TTC549 (cell line): ENCODE measurements at regions not wholly inside any gene's neighbourhood (a gene's known extent, or its start where the extent isn't known, plus 50 kb on each side); places are given as distances from the start of the nearest gene placed in this dataset.
"Not testable (repeated sequence)": the region's sequence is repeated elsewhere in the genome, so short reads cannot be mapped to it uniquely, and the experiment has no call there.

Source experiments
- FAIRE-seq: peaks from 2 replicates; lab custom pipeline; 2012; peaks lifted over from hg19 to GRCh38; lab: Jason Lieb, UNC

GRCh38 chr3:94716326-94717018 is 653.6 kb downstream of the NSUN3 start:
- FAIRE-seq = no peak

- FAIRE-seq = no peak
Measured at GRCh38 chr3:94734206-94734605, 671.3 kb downstream of the NSUN3 start.

DNA sequence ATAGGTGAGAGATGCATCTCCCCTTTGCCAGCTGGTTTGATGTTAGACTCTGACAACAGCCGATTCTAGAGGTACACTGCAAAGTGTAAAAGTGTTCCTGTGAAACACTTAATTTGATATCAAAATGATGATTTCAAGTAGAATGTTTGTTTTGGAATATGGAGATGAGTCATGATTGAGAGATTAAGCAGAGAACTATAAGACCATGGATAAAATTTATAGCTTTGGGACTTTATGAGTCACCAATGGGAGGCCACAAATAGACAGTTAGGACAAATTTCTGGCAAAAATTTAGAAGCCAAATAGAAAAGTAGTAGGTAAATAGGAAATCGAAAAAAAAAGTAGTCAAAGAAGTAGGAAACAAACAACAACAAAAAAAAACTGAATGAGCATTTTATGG is 672.5 kb downstream of the NSUN3 start:
- no peak for FAIRE-seq

DNA sequence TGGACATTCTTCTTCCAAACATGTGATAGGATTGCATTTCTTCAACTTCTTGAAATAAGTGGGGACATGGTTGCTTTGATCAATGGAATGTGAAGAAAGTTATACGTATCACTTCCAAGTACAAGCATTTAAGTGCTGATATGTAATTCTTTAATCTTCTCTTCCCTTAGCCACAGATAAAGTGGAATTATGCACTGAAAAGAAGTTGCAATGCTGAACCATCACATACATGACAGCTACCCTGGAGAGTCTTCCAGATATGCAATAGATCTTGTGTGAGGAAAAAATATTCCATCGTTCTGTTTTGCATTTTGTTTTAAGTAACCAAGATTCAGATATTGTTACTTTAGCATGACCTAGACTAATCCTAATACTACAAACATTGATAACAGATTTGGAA is 674.3 kb downstream of the NSUN3 start:
- no peak for FAIRE-seq

- no peak for FAIRE-seq
Measured at GRCh38 chr3:94739420-94739819, 676.6 kb downstream of the NSUN3 start.

DNA sequence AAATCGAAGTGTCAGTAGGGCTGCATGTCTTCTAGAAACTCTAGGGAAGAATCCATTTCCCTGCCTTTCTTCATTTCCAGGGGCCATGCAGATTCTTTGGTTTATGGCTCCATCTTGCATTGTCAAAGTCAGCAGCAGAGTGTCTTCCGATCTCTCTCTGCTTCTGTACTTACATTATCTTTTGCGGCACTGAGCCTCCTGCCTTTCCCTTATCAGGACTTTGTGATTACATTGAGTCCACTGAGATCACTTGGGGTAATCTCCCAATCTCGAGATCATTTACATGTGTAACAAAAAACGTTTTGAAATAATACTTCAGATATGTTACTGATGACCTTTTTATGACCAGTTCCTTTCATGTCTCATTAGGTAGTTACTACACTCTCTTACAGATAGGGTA is 695.9 kb downstream of the NSUN3 start:
- FAIRE-seq = no peak

GRCh38 chr3:94772402-94772801 is 709.5 kb downstream of the NSUN3 start:
- FAIRE-seq = no peak

DNA sequence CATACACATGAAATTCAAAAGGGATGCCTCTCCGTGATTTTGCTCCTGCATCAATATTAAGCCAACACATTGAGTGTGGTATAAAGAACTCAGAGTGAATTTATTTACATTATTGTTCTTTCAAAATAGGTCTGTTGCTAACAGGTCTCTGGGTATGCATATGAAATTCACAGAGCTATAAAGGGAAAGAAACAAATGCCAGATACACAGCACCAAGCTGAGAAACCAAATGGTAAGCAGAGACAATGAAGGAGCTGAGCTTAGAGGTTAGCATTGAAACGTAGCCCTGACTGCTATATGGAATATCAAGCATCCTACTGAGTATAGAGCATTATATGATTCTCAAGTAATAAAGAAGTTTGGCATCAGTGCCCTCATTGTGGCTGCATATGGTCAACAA is 712.9 kb downstream of the NSUN3 start:
- no peak for FAIRE-seq

- FAIRE-seq = no peak
Measured at GRCh38 chr3:94776401-94776915, 713.6 kb downstream of the NSUN3 start.

GRCh38 chr3:94778289-94778688 is 715.4 kb downstream of the NSUN3 start:
- no peak for FAIRE-seq

DNA sequence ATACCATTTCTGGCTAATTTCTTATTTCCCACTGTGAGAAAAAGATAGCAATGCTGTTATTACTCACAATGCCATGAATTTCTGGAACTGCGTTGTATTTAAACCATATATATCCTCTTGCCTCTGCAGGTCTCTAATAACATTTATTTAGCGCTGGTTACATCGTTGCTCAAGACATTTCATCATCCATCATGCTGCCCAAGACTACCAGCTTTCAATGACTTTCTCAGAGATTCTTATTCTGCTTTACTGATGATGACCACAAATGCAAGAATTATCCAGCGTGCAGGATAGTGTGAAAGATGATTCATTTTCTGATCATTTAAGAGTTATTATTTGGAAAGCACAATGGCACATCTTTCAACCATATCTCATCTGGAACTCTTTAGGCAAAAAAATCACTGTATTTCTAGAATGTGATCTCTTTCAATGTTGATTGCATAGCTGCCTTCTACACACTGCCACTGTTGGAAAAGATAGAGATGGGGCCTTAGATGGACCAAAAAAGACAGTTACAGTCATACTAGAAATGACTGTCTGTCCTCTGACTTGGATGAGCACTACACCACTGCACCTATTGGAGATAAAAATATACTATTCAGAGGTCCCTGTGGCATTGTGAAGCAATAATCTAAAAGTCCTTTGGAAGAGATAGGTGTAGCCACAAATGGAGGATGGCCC is 716.1 kb downstream of the NSUN3 start:
- FAIRE-seq = no peak

DNA sequence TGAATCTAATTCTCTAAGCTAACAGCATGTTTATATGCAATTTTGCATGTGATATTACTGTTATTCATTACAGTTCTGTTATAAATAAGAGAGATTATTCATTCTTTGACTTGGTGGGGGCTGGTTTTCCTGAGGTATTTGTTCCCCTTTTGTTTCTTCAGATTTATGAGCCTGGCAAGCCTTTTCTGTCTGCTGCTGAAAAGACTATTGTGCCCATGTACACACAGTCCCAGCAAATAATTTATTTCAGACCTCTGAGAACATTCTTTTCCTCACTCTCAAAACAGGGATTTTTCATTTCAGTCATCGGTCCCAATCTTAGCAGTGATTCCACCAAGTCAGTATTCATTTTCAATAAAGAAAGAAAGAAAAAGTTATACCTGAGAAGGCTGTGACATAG is 716.8 kb downstream of the NSUN3 start:
- FAIRE-seq = no peak

DNA sequence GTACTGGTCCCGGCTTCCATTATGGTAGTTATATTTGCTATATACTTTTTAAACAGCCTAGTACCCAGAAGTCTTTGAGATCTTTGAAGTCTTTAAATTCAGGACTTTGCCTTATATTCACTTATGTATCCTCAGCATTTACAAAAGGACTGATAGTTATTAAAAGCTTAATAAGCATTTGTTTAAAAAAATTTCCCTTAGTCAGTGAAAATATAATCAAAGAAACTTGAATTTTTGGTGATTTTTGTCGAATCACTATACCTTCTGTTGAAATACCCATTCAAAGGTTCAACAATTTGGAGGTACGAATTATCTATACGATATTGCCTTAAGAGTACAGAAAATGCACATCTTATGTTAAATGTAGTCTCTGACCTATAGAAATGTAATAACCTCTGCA is 721.4 kb downstream of the NSUN3 start:
- FAIRE-seq = no peak

GRCh38 chr3:94787066-94787465 is 724.2 kb downstream of the NSUN3 start:
- no peak for FAIRE-seq

DNA sequence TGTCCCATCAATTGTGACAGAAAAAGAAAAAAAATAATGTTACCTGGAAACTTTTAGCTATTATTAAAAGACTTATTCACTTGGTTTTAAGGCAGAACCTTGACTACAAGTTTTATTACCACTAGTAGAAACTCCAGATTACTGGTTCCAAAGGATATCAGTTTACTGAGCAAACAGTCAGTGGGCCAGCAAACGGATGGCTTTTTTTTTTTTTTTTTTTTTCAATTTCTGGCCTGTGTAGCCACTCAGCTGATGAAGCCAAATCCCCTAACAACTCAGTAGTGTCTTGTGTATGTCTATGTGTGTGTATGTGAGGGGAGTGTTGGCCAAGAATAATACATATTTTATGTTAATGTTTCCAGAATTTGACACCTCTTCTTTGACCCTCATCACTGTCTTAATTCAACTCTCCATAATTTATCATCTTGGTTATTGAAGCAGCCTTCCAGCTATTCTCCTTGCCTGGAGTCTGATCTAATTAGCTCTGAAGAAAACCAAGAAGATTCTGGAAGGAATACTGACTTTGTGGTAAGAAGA is 724.9 kb downstream of the NSUN3 start:
- FAIRE-seq = no peak

DNA sequence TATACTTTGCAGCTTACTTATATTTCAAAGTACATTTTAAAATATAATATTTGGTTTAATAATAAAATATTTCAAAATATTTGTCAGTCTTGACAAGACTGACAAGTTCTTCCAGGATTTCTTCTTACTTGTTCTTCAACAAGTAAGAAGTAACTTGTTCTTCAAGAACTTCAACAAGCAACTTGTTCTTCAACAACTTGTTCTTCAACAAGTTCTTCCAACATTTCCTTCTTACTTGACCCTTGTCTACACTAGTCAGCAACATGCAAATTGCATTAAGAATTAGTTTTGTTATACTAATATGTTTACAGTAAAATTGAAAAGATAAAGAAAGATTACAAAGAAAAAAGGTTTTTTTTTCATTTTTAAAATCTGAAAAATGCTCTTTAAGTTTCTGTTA is 731.7 kb downstream of the NSUN3 start:
- FAIRE-seq = no peak

DNA sequence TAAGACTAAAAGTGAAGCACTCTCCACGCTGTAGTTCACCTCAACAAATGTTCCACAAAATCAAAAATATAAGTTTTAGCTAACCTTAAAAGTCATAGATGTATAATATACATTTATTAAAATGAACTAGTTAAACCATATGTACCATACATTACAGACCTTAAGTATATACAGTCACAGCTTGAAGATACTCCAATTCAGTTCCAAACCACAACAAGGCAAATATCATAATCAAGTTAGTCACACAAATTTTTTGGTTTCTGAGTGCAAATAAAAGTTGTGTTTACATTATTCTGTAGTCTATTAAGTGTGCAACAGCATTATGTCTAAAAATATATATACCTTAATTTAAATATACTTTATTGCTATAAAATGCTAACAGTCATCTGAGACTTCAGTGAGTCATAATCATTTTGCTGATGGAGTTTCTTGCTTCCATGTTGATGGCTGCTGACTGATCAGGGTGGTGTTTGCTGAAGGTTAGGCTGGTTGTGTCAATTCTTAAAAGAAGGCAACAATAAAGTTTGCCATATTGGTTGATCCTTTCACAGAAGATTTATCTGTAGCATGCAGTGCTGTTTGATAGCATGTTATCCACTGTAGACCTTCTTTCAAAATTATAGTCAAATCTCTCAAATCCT is 736.7 kb downstream of the NSUN3 start:
- FAIRE-seq = no peak

- FAIRE-seq = no peak
Measured at GRCh38 chr3:94811836-94812235, 749.0 kb downstream of the NSUN3 start.

- no peak for FAIRE-seq
Measured at GRCh38 chr3:94821241-94821640, 758.4 kb downstream of the NSUN3 start.

DNA sequence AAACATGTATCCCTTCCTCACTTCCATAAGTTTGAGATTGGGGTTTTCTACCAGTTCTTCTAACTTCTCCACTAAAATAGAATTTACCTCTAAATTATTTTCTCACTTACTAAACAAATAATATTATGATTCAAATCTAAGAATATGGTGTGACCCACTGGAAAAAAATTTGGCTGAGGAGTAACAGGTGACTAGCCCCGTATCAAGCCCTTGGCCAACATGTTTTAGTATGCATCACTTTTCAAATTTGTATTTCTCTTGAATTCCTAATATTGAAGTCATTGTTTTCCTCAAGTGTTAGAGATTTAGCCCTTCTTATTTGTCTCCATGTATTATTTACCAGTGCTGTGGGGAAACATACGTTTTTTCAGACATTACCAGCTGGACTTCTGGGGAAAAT is 759.4 kb downstream of the NSUN3 start:
- no peak for FAIRE-seq

DNA sequence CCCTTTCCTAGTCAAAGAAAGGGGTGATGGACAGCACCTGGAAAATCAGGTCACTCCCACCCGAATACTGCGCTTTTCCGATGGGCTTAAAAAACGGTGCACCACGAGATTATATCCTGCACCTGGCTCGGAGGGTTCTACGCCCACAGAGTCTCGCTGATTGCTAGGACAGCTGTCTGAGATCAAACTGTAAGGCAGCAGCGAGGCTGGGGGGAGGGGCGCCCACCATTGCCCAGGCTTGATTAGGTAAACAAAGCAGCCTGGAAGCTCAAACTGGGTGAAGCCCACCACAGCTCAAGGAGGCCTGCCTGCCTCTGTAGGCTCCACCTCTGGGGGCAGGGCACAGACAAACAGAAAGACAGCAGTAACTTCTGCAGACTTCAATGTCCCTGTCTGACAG is 783.4 kb downstream of the NSUN3 start:
- FAIRE-seq = not testable (repeated sequence)

- no peak for FAIRE-seq
Measured at GRCh38 chr3:94862703-94863102, 799.8 kb downstream of the NSUN3 start.

DNA sequence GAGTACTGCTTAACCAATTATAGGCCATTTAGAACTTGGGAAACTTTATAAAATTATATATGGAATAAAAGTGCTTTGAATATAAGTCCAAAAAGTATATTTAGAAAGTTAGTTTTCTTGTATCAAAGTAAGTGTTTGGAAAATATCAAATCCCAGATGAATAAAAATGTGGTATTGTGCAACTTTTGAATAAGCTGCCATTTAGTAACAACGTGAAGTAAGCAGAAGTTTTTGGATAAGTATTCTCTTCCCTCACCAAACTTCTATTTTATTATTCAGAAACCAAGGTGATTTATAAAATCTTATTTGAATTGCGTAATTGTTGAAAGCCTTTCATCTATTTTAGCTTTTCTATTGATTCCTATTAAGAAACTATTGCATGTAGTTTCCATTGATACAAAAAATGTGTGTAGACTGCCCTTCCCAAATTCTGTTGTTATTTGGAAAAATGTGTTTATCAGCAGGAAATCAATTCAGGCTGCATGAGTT is 806.2 kb downstream of the NSUN3 start:
- FAIRE-seq = no peak
